G401 (cell line): ENCODE measurements at regions not wholly inside any gene's neighbourhood (a gene's known extent, or its start where the extent isn't known, plus 50 kb on each side); places are given as distances from the start of the nearest gene placed in this dataset.
"Not testable (repeated sequence)": the region's sequence is repeated elsewhere in the genome, so short reads cannot be mapped to it uniquely, and the experiment has no call there.

ENCODE experiments used
- DNase-seq: peaks from one replicate; pipeline ENCODE4 v3.0.0-alpha.2; 2015; ENCODE audit warnings: low spot score
- in situ Hi-C: cut with HindIII; loops from 2 replicates; pipeline ENCODE4 v1.10.0; 2016; ENCODE audit warnings: low sequenced_read_pairs, mixed read lengths

DNA sequence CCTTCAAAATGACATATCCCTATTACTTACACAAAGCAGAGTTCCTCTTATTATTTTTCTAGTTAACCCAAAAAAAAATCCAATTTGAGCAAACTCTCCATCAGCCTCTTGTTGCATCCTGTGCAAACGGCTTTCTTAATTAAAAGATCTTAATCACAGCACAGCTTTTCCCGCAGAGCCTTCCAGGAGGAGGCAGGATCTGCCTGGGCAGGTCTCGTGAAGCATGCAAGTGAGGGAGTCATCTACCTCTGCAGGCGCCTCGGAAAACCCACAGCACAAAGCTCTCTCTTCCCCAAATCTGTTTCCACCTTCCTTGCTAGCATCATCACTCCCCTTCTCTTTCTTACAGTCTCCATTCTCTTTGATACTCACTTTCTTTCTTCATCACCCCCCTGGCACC is 100.4 kb downstream of the EN1 start:
- no peak for DNase-seq
- in situ Hi-C loops, result no loop called here

DNA sequence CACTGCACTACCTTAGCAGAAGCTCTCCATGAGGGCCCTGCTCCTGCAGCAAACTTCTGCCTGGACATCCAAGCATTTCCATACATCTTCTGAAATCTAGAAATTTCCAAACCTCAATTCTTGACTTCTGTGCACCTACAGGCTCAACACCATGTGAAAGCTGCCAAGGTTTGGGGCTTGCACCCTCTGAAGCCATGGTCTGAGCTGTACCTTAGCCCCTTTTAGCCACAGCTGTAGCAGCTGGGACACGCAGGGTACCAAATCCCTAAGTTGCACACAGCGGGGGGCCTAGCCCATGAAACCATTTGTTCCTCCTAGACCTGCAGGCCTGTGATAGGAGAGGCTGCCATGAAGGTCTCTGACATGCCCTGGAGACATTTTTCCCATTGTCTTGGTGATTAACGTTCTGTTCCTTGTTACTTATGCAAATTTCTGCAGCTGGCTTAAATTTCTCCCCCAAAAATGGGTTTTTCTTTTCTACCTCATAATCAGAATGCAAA is 102.7 kb downstream of the EN1 start:
- in situ Hi-C loops, DNase-seq: not testable (repeated sequence)

DNA sequence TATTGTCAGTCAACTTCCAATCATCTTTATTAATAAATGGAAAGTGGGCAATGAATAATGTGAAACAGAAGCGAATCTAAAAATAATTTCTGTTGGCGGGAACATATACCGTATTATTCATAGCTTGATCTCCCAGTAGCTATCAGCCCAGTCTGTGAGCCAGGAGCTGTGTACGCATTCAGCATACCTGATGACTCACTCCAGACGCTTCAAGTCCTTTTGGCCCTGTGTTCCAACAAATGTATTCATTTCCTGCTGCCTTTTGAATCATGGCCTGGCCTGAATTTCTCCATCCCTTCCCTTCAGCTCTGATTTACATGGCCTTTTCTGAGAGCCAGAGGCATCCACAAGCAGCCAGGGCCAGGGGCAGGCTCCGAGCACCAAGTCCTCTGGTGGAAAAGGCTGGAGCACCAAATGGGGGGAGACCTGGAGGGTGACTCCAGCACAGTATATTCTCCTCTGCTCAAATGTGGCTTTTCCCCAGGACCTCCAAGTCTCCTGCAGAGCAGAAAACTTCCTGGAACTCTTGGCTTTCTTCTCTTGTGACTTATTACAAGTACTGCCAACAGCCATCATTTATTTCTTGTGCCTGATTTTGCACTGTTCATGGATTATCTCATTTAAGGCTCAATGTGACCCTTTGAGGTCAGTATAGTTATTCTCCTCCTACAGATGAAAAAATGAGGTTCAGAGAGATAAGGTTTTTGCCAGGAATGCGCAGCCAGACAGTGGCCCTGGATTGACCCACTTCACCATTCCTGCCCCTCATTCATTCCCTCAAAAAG is 108.7 kb downstream of the EN1 start:
- in situ Hi-C loops, result no loop called here

DNA sequence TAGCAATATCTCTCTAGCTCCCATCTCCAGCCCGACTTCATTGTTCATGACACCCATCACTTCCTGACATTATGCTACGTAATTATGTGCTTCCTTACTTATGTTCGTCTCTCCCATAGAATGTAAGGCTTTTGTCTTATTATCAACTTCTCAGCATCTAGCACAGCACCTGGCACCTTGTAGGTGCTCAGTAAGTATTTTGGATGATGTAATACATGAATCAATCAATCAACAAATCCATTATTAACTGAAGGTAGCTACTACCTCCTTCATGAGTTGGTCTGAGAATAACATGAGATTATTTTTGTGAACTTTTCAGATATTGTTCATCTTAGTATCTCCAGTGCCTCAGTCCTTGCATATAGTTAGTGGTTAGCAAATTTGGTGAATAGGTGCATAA is 109.3 kb downstream of the EN1 start:
- in situ Hi-C loops, result no loop called here
- DNase-seq, result no peak

More for the DNA sequence above, 108.7 kb downstream of the EN1 start:
- no peak for DNase-seq

DNA sequence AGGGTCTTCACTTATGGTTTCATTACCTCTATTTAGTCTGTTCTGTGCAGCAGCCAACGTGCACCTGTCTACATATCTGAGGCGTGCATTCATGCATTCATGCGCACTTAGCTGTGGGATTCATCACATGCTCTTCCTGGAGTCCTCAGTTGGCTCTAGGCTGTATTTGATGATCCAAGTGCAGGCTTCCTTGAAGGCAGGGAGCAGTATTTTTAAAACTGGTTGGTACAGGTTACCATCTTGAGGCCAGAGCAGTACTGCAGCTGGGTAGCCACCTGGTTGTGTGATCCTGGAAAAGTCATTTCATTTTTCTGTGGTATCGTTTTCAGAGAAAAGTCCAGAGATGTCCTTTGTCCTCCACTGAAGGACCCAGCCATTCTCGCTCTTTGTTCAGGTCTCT is 109.8 kb downstream of the EN1 start:
- no peak for DNase-seq
- in situ Hi-C loops, result no loop called here

DNA sequence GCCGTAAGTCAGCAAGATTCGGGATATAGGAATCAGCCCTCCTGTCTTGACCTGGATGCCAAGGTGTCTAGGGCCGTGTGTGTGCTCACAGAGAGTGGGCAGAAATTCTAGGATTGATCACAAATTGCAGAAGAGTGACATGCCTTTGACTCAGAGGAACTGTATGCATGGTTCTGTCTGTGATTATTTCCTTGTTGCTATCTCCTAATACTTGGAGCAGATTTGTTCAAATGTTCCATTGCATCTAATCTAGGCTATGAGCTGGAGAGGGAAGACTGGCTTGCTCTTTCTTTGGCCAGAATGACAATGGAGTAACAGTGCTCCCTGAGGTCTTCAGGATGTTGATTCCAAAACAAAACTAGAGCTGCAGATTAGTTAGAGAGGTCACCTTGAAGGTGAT is 115.0 kb downstream of the EN1 start:
- no peak for DNase-seq
- in situ Hi-C loops, result no loop called here

DNA sequence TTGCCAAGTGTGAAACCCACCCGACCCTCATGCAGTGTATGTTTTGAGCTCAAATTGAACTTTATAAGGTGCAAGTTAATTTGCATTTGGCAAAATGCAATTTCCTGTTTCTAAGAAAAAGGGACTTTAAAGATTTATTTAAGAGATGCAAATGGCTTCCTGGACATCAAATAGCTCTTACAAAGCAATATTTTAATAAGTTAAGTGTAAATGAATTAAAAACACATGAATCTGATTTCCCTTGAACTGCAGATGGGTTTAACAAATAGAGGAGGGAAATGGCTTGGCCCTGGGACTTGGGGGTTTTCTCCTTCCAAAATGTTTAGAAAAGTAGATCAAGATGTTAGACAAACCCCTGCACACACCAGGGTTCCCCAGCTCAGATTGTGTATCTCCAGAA is 116.0 kb downstream of the EN1 start:
- no peak for DNase-seq
- in situ Hi-C loops, result no loop called here

DNA sequence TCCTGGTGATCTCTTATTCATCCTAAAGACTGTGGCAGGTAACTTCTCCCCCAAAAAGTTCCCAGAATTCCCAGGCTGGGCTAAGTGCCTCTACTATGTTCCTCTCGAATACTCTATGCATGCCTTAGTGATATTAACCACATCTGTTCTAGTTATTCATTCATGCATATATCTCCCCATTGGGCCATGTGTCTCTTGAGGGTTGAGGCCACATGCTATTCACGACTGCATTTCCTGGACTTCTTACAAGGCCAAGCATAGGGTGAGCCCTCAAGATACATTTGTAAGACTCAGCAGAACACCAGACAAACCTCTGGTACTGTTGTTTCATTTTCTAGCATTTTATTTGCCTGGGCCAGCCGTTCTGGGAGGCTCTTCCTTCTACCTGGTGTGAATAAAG is 117.0 kb downstream of the EN1 start:
- DNase-seq, result no peak
- in situ Hi-C loops, result no loop called here

DNA sequence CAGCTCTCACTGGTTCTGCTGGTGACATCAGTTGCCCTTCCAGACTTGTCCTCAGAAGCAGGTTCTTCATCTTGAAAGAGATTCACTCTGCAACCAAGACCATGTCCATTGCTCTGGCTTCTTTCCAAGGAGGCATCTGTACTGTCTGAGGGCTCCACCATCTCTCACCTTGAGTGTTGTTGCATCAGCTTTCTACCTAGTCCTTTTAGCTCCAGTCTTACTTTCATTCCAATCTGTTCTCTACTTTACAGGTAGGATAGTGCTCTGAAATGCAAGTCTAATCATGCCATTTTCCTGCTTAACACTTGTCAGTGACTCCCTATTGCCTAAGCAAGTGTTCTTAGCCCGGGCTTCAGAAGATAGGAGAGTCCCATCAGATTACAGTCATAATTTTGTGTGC is 117.7 kb downstream of the EN1 start:
- DNase-seq, result no peak
- in situ Hi-C loops, result no loop called here

DNA sequence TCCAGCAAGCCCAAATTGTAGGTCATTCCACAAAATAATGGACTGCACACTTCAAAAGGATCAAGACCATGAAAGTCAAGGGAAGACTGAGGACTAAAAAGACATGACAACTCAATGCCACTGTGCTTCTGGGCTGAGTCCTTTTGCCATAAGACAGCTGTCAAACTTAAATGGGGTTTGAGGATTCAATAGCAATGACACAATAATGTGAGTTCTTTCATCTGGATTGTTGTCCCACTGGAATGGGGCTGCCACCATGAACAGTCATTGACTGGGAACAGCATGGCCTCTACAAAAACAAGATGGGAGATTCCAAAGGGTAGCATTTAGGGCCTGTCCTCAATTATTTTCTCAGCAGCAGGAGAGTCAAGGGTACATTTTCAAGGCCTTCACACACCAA is 118.5 kb downstream of the EN1 start:
- DNase-seq, result no peak
- in situ Hi-C loops, result no loop called here

DNA sequence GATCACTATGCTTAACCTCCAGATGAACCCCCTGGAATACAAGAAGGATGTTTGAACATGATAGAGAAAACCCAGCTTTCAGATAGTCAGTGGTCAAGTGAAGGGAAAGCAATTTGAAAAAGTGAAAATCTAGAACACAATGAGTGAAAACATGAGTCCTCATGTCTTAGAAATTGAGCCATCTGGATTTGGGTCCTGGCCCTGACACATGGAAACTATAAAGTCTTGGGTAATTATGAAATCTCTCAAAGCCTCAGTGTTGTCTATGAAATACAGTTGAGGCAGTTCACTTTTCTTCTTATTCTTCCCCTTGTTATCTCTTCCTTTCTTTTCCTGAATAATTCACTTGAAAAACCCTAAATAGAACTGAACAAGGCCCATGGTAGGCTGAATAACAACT is 120.6 kb downstream of the EN1 start:
- in situ Hi-C loops, result no loop called here
- no peak for DNase-seq

DNA sequence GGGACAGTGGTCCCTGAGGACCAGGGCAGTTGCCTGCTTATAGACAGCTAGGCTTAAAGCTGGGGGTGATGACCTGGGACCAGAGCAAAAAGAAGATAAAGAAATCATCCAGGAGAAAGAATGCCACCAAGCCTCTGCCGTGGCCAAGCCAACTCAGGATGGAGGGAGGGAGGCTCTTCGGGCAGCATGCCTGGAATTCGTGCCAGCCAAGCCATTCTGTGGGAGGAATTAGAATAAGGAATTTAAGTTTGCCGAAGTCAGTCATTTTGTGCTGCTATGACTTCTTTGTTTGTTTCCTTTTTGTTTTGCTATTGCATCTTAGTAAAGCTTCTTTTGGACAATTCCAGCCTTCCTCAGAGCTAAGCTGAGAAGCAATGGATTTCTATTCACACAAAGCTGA is 124.1 kb downstream of the EN1 start:
- no peak for DNase-seq
- in situ Hi-C loops, result no loop called here

DNA sequence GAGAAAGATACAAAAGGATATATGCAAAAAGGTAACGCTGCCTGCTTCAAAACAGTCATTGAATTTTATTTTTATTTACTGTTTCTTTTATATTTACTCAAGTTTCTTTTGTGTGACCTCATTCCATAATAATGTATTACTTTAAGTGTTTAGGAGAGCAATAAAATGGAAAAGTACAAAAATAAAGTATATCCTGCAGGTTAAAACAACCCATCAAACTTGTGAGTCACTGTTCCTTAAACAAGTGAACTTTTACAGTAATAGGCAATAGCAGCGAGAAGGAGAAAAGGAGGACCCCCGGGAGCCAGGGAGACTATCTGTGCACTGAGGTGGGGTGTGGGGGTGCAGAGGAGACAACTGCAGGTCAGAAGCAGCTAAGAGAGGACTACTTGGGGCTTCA is 124.5 kb downstream of the EN1 start:
- in situ Hi-C loops, result no loop called here
- DNase-seq, result no peak

DNA sequence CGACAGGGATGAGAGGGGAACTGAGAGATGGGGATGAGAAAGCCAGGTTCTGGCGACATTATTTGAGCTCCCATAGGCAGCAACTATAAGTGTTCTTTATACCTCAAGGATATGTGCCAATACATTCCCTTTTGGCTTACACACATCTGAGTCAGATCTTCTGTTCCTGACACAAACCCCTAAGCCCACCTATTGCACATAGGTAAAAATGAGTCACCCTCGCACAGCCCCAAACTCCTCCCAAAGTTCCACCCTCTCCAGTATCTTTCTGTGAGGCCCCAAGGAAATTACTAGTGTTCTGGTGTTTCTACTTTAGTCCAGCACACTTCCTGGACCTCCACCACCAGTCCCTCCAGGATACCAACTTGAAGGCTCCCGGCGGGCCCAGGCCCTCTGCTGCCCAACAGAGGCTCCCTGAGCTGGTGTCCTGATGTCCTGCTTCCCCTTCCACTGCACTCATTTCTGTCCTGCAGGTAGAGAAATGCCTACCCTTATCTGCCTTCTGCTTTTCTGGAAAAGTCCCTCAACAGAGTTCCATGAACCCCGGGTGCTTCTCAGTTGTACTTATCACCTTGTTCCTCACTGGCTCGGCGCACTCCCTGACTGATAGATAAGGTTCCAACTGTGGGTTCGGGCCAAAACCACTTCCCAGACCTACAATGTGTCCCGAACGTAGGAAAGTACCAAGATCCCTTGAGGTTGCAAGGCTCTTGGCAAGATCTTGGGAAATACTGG is 125.5 kb downstream of the EN1 start:
- in situ Hi-C loops, result no loop called here
- DNase-seq, result no peak

DNA sequence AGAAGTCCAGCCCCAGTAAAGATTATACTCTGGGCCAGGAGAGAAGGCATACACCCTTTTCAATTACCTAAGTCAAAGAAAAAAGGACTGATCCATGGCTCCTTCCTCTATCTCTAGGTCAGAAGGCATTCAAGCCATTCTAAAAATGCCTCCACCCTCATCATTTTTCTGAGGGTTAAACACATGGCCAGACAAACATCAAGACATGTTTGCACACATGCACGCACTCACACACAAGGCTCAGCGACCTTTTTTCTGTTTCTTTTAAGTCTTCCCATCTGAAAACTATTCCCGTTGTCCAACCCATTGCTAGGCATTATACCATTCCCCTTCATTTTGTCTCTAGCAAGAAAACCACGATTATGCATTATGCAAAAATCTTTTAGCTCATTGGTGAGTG is 126.6 kb downstream of the EN1 start:
- DNase-seq, result no peak
- in situ Hi-C loops, result no loop called here

DNA sequence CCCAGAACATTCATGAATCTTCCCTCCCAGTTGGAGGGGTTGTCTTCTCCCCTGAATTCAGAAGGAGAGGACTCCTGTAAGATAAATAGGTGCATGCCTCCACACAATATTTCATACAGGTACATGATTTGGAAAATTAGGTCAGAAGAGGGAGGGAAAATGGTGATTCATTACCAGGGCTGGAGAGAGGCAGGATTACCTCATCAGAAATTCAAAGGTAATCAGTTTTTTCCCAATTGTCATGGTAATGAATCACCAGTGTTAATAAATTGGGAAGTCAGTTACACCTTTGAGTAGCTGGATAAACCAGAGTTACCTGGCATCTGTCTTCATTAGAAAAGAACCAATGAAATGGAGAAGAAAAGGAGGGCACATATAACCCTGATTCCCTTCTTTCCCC is 128.5 kb downstream of the EN1 start:
- no peak for DNase-seq
- in situ Hi-C loops, result no loop called here

DNA sequence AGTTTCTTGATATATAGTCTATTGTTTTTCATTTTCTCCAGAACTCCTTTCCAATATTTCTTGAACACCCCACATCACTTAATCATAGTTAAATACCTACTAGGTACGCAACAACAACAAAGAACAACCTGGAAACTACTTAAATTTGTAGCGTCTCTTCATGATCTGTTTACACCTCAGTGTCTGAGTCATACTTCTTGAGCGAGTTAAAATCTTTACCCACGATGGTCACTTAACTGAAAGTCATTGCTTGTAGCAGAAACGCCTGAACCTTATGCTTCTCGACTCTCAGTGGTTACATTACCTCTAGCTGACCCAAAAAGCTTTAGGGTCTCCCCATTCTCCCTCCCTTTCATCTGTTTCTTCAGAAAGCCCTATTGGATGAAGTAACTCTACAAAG is 131.3 kb downstream of the EN1 start:
- in situ Hi-C loops, result no loop called here
- DNase-seq, result no peak

DNA sequence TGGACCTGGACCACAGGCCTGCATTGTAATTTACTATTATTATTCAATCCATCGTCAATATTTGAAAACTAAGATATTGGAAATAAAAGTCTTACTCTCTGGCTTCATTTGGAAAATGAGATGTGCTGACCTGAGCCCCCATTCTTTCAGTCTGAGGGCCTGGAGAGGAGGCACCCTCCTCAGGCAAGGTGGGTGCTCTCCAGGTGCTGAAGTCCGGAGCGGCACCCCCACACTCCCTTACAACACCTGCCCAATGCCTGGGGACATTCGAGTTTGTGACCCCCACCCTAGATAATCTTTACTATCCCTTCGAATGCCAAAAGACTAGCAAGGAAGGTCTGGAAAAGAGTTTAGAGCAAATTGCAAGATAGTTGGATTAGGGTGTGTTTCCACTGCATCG is 133.3 kb downstream of the EN1 start:
- DNase-seq, result no peak

DNA sequence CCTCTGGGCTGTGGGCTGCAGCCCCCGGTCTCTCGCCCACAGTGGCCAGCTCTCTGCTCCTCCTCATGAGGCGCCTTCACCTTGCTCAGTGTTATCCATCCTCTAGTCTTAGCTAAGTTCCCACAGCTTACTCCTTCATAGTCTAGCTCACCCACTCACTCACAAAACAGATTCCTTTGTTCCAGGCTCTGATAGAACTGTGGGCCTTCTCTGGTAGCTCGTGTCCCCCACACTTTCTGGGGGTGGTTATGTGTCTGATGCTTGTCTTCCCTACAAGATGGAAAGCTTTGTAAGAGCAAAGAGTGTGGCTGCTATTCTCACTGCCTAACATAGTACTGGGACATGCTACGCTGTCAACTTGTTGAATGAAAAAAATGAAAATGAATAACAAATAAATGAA is 135.8 kb downstream of the EN1 start:
- DNase-seq, result no peak
- in situ Hi-C loops, result no loop called here

More for the DNA sequence above, 133.3 kb downstream of the EN1 start:
- in situ Hi-C loops, result no loop called here

DNA sequence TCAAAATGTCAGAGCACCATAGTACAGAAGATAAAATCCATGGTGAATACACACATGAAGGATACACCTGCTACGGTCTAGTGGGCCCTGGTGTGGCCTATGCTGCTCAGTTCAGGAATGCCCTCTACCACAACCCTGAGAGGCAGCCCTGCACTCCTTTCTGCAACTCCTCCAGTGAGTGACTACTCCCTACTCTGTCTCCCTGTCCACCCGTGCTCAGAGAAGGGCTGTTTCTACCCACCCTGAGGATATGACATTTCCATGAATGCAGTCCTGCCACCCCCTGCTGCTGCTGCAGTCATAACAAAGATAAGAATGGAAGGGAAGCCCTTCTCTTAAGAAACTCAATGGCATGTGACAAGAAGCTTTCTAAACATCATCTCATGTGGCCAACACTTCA is 137.0 kb downstream of the EN1 start:
- in situ Hi-C loops, result no loop called here
- DNase-seq, result no peak

DNA sequence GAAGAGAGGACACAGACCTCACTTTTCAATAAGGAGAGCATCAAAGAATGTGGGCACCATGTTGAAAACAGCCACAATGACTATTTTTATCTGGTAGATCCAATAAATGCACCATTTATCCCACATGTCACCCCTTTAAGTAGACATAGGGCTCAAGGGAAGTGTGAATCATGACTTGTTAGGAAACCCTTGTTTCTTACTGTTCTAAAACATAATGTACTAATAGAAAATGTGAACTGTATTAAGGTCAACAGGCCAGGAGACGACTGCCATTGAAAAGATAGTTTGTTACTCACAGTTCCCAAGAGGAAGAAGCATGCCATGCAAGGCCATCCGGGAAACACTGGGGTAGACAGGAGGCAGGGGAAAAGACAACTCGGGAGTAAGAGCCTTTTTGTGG is 137.7 kb downstream of the EN1 start:
- no peak for DNase-seq
- in situ Hi-C loops, result no loop called here
